B cell (primary cell): ENCODE measurements at regions not wholly inside any gene's neighbourhood (a gene's known extent, or its start where the extent isn't known, plus 50 kb on each side); places are given as distances from the start of the nearest gene placed in this dataset.

Experiments used
- ATAC-seq: fragments of 200-7000 bp; cut with Tn5 transposase; one replicate; pipeline ENCODE4 v1.10.0; 2021; ENCODE audit warnings: low read depth, mild to moderate bottlenecking, moderate number of reproducible peaks, moderate library complexity
- CTCF ChIA-PET: fragments of 350-600 bp; sonication (Branson Sonifier 250); formaldehyde crosslinking; loops from one replicate; lab custom pipeline; 2021; ENCODE audit warnings: antibody characterized with exemption, inconsistent platforms; lab: Charles Lee
- POLR2A ChIA-PET: fragments of 350-600 bp; sonication (Branson Sonifier 250); formaldehyde crosslinking; loops from one replicate; lab custom pipeline; 2021; ENCODE audit warnings: antibody characterized with exemption; lab: Charles Lee
- DNase-seq: peaks from one replicate; pipeline ENCODE4 v3.0.0; 2013
- H2AFZ ChIP-seq: 2 replicates; pipeline ENCODE4 v1.6.1; 2012; ENCODE audit warnings: mild to moderate bottlenecking, low read depth, low read length; ENCODE audit not compliant: insufficient read depth, poor library complexity, severe bottlenecking
- H3K27ac ChIP-seq, 2 donors: 1 replicate in 1 of 2; 2 replicates in 1 of 2; pipeline ENCODE4 v1.5.1; 2012 to 2013; ENCODE audit warnings: low read length in 2 of 2, mild to moderate bottlenecking in 2 of 2, moderate library complexity in 1 of 2
- H3K27me3 ChIP-seq, 4 experiments: fragments of 200-600 bp in 1 of 4; sonication (generic) in 1 of 4; replicated peaks in 1 of 4; 1 replicate in 2 of 4; 2 replicates in 2 of 4; pipeline versions ENCODE4 v1.6.1 to v1.7.0; 2013 to 2016; ENCODE audit warnings: low read length in 3 of 4, mild to moderate bottlenecking in 2 of 4, mixed read lengths in 1 of 4, moderate library complexity in 1 of 4; ENCODE audit not compliant: insufficient read depth in 4 of 4, control insufficient read depth in 3 of 4; ENCODE audit errors: control extremely low read depth in 1 of 4
- H3K36me3 ChIP-seq, 2 experiments: replicated peaks in 1 of 2; 1 replicate in 1 of 2; 2 replicates in 1 of 2; pipeline versions ENCODE4 v1.6.1 to v1.7.1; 2013; ENCODE audit warnings: low read length in 1 of 2; ENCODE audit not compliant: insufficient read depth in 2 of 2, control insufficient read depth in 1 of 2; ENCODE audit errors: control extremely low read depth in 1 of 2, extremely low read depth in 1 of 2
- H3K4me1 ChIP-seq, 2 donors: fragments of 200-600 bp in 1 of 2; sonication (generic) in 1 of 2; 1 replicate in 1 of 2; 2 replicates in 1 of 2; pipeline versions ENCODE4 v1.5.1 to v1.6.1; 2013 to 2017; ENCODE audit warnings: low read length in 2 of 2; ENCODE audit not compliant: control insufficient read depth in 2 of 2, insufficient read depth in 2 of 2
- H3K4me2 ChIP-seq: replicated peaks from 2 replicates; pipeline ENCODE3; 2012; ENCODE audit warnings: mild to moderate bottlenecking, low read depth, low read length; ENCODE audit not compliant: poor library complexity, severe bottlenecking
- H3K4me3 ChIP-seq, 5 experiments: fragments of 200-600 bp in 1 of 5; sonication (generic) in 1 of 5; 1 replicate in 3 of 5; 2 replicates in 2 of 5; pipeline versions ENCODE4 v1.5.1 to v1.7.0; 2011 to 2016; ENCODE audit warnings: low read length in 4 of 5, mild to moderate bottlenecking in 4 of 5, low read depth in 2 of 5, control low read depth in 1 of 5, moderate library complexity in 1 of 5; ENCODE audit not compliant: insufficient read depth in 1 of 5; ENCODE audit errors: control extremely low read depth in 1 of 5, extremely low read depth in 1 of 5
- H3K79me2 ChIP-seq: fragments of 200-600 bp; sonication (generic); one replicate; pipeline ENCODE4 v1.6.0; 2016; ENCODE audit warnings: low read length; ENCODE audit not compliant: control insufficient read depth, insufficient read depth
- H3K9ac ChIP-seq: fragments of 200-600 bp; sonication (generic); 2 replicates; pipeline ENCODE4 v1.6.1; 2017; ENCODE audit warnings: mild to moderate bottlenecking, low read length, moderate library complexity
- H3K9me3 ChIP-seq, 3 donors: one replicate each; pipeline versions ENCODE4 v1.6.1 to v1.7.1; 2013; ENCODE audit warnings: low read length in 2 of 3; ENCODE audit not compliant: control insufficient read depth in 2 of 3, insufficient read depth in 1 of 3; ENCODE audit errors: control extremely low read depth in 1 of 3
- H4K20me1 ChIP-seq: 2 replicates; pipeline ENCODE4 v1.6.0; 2012; ENCODE audit warnings: mild to moderate bottlenecking, low read length; ENCODE audit not compliant: insufficient read depth, control insufficient read depth, poor library complexity, severe bottlenecking
- H3K27ac Mint-ChIP-seq: one replicate; pipeline ENCODE4 v1.8.0; 2021; ENCODE audit warnings: mixed read lengths
- H3K27me3 Mint-ChIP-seq: one replicate; pipeline ENCODE4 v1.8.0; 2021; ENCODE audit warnings: mixed read lengths
- H3K4me1 Mint-ChIP-seq: one replicate; pipeline ENCODE4 v1.8.0; 2021; ENCODE audit warnings: mixed read lengths
- H3K4me3 Mint-ChIP-seq: one replicate; pipeline ENCODE4 v1.8.0; 2021; ENCODE audit warnings: mixed read lengths
- H3K9me3 Mint-ChIP-seq: one replicate; pipeline ENCODE4 v1.8.0; 2022; ENCODE audit warnings: mixed read lengths; ENCODE audit not compliant: insufficient read depth
- CTCF ChIP-seq: fragments of 200-600 bp; IDR thresholded peaks from one replicate; pipeline ENCODE4 v1.8.0; 2022; ENCODE audit warnings: antibody characterized with exemption, mild to moderate bottlenecking
- EZH2 ChIP-seq: IDR thresholded peaks from 2 replicates; pipeline ENCODE4 v1.6.1; 2012; ENCODE audit warnings: borderline replicate concordance, low read depth, mild to moderate bottlenecking, moderate library complexity, low read length; ENCODE audit not compliant: insufficient read depth, poor library complexity, severe bottlenecking
- WGBS: methylation state at CpG from one replicate; pipeline ENCODE4 v1.1.5; 2013; ENCODE audit warnings: missing lambda C conversion rate; ENCODE audit not compliant: insufficient coverage; 5-methylcytosine and 5-hydroxymethylcytosine counted together
- intact Hi-C: fragments of 100-400 bp; cut with micrococcal nuclease; formaldehyde crosslinking; loops from one replicate; pipeline ENCODE4 v1.10.0; 2022

GRCh38 chr2:180675170-180675569 lies 305.2 kb upstream of the UBE2E3 start:
- DNase-seq, result no peak
- Histone ChIP-seq H3K27ac (no peak overlapping the region), H3K9me3 (no peaks in the 10 kb centered on the region), H3K4me3 (no peak overlapping the region), H4K20me1 (no peaks in the 10 kb centered on the region), H3K27me3 (no peaks in the 10 kb centered on the region), H2AFZ (no peak overlapping the region), H3K4me1 (no peaks in the 10 kb centered on the region), H3K36me3 (no peaks in the 10 kb centered on the region), H3K4me2 (no peak overlapping the region), H3K79me2 (no peaks in the 10 kb centered on the region), H3K9ac (no peak overlapping the region)
- POLR2A ChIA-PET, result no interaction called here
- intact Hi-C loops, result no loop called here
- CTCF ChIA-PET, result no interaction called here
- ATAC-seq, result no peak
- no peak overlapping the region for H3K27ac Mint-ChIP-seq
- TF ChIP-seq EZH2, result no peak
- no peak for TF ChIP-seq CTCF
- peaks cover 11% of the 10 kb centered on the region for H3K27me3 Mint-ChIP-seq
- no CpG with 5 or more reads among the region's 1 CpG for WGBS
- H3K9me3 Mint-ChIP-seq, result no peaks in the 10 kb centered on the region
- no peaks in the 10 kb centered on the region for H3K4me1 Mint-ChIP-seq
- H3K4me3 Mint-ChIP-seq, result no peak overlapping the region

GRCh38 chr2:180672377-180672776 lies 308.0 kb upstream of the UBE2E3 start:
- H3K27ac ChIP-seq, result no peak overlapping the region
- no peaks in the 10 kb centered on the region for H3K79me2 ChIP-seq
- Mint-ChIP-seq H3K9me3 (no peaks in the 10 kb centered on the region), H3K4me3 (no peak overlapping the region), H3K27ac (no peak overlapping the region), H3K27me3 (peaks cover 3% of the 10 kb centered on the region), H3K4me1 (no peaks in the 10 kb centered on the region)
- no peak overlapping the region for H3K9ac ChIP-seq
- no peaks in the 10 kb centered on the region for H3K9me3 ChIP-seq
- H3K4me3 ChIP-seq, result no peak overlapping the region
- no CpG with 5 or more reads among the region's 1 CpG for WGBS
- TF ChIP-seq CTCF, result no peak
- TF ChIP-seq EZH2, result no peak
- no peaks in the 10 kb centered on the region for H3K27me3 ChIP-seq
- intact Hi-C loops, result no loop called here
- H2AFZ ChIP-seq, result no peak overlapping the region
- CTCF ChIA-PET, result no interaction called here
- H3K4me1 ChIP-seq, result no peaks in the 10 kb centered on the region
- no peaks in the 10 kb centered on the region for H4K20me1 ChIP-seq
- H3K4me2 ChIP-seq, result no peak overlapping the region
- H3K36me3 ChIP-seq, result no peaks in the 10 kb centered on the region
- DNase-seq (no peak), ATAC-seq (no peak)
- POLR2A ChIA-PET, result no interaction called here
